Bronchial epithelial cell (primary cell): ENCODE measurements at regions not wholly inside any gene's neighbourhood (a gene's known extent, or its start where the extent isn't known, plus 50 kb on each side); places are given as distances from the start of the nearest gene placed in this dataset.

Experiments
- DNase-seq: peaks from one replicate; pipeline ENCODE4 v3.0.0-alpha.2; 2010; ENCODE audit warnings: low read depth
- FAIRE-seq: peaks from 2 replicates; lab custom pipeline; 2011; peaks lifted over from hg19 to GRCh38; lab: Jason Lieb, UNC
- H3K27me3 ChIP-seq: 2 replicates; pipeline ENCODE4 v1.5.1; 2011; ENCODE audit warnings: low read length; ENCODE audit not compliant: control insufficient read depth, insufficient read depth
- H3K36me3 ChIP-seq: 2 replicates; pipeline ENCODE4 v1.5.1; 2011; ENCODE audit warnings: low read length; ENCODE audit not compliant: control insufficient read depth, insufficient read depth
- H3K4me3 ChIP-seq: 2 replicates; pipeline ENCODE4 v1.5.1; 2011; ENCODE audit warnings: mild to moderate bottlenecking, low read depth, low read length, control low read depth
- TF ChIP-seq, protein P1 (sequence below): IDR thresholded peaks from 2 replicates; pipeline ENCODE4 v1.5.1; 2011; ENCODE audit warnings: mild to moderate bottlenecking, moderate library complexity, low read length, control low read depth, inconsistent platforms; ENCODE audit not compliant: insufficient read depth, severe bottlenecking

DNA sequence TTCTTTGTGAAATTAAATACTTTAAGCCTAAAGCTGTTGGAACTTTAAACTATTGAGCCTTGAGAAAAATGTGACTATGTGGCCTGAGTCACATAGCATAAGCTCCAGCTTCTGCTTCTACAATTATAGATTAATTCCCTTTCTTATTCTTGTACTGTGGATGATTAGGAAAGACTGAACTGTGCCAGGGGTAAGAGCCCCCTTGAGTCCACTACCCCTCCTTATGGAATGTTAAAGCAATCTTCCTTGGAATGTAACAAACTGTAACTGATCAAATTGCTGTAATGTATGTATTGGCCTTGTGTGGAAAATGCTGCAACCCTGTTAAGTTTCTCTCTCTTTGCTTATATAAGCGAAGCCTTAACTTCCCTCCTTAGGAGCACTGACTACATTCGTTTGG lies 273.2 kb downstream of the FAM170A start:
- Histone ChIP-seq H3K27me3 (no peaks in the 10 kb centered on the region), H3K36me3 (no peaks in the 10 kb centered on the region), H3K4me3 (no peak overlapping the region)
- DNase-seq (no peak), FAIRE-seq (no peak)
- TF ChIP-seq, protein P1, sequence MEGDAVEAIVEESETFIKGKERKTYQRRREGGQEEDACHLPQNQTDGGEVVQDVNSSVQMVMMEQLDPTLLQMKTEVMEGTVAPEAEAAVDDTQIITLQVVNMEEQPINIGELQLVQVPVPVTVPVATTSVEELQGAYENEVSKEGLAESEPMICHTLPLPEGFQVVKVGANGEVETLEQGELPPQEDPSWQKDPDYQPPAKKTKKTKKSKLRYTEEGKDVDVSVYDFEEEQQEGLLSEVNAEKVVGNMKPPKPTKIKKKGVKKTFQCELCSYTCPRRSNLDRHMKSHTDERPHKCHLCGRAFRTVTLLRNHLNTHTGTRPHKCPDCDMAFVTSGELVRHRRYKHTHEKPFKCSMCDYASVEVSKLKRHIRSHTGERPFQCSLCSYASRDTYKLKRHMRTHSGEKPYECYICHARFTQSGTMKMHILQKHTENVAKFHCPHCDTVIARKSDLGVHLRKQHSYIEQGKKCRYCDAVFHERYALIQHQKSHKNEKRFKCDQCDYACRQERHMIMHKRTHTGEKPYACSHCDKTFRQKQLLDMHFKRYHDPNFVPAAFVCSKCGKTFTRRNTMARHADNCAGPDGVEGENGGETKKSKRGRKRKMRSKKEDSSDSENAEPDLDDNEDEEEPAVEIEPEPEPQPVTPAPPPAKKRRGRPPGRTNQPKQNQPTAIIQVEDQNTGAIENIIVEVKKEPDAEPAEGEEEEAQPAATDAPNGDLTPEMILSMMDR, result no peak

DNA sequence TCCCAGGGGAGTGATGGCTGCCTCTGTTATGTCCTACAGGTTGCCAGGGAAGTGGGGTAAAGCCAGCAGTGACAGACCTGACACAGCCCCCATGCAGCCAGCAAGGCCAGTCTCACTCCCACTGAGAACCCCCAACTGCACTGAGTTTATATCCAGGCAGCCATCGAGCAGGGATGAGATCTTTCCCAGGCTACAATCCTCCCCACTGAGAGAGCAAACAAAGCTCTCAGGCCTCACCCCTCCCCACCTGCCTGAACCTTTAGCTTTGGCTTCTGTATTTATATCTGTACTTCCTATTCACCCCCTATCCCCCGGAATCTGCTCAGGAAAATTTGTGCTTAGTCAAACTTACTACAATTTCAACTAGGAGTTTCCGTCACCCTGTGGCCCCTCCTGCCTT lies 284.1 kb downstream of the FAM170A start:
- Histone ChIP-seq H3K4me3 (no peak overlapping the region), H3K36me3 (no peaks in the 10 kb centered on the region), H3K27me3 (no peaks in the 10 kb centered on the region)
- FAIRE-seq (no peak), DNase-seq (no peak)
- TF ChIP-seq, protein P1, result no peak

DNA sequence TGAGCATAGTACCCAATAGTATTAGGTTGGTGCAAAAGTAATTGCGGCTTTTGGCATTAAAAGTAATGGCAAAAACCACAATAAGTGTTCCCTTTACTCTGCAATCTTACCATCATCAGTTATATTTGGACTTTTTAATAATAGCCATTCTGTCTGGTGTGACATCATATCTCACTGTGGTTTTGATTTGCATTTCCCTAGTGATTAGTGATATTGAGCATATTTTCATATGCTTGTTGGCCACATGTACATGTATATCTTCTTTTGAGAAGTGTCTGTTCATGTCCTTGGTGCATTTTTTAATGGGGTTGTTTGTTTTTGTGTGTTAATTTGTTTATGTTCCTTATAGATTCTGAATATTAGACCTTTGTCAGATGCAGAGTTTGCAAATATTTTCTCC lies 289.9 kb downstream of the FAM170A start:
- Histone ChIP-seq H3K4me3 (no peak overlapping the region), H3K36me3 (no peaks in the 10 kb centered on the region), H3K27me3 (no peaks in the 10 kb centered on the region)
- no peak for DNase-seq
- FAIRE-seq, result no peak
- TF ChIP-seq, protein P1, result no peak

DNA sequence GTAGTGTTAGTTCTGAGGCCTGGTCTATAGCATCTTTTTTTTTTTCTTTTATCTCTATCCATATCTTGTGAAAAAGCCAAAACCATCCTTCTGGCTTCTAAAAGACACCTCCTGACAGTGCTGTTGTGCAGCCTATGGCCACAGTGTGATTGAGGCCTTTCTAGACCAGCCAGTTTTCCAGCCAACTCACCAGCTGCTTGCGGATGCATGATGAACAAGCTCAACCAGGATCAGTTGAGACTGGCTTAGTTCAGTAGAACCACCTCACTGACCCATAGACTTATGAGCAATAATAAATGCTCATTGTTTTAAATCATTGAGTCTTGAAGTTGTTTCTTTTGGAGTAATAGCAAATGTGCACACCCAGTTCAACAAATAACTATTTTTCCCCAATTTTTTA lies 296.9 kb downstream of the FAM170A start:
- Histone ChIP-seq H3K4me3 (no peak overlapping the region), H3K36me3 (no peaks in the 10 kb centered on the region), H3K27me3 (no peaks in the 10 kb centered on the region)
- FAIRE-seq, result no peak
- peak; percentile 2 for DNase-seq
- TF ChIP-seq, protein P1, result no peak

DNA sequence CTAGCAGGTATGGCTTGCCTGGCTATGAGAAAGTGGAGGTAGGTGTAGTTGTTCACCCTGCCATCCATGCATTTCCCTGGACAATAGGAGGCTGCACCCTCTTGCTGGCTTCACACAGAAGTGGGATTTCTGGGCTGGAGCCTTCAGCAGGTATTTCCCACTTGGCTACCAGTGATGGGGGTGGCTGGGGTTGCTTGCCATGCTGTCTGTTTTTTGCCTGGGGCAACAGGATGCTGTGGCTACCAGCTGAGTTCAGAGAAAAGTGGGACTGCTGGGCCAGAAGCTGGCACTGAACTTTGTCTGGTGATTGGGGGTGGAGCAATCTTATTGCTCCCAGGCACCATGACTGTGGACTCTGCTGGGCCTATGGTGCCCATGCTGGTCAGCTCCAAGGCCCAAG lies 299.6 kb downstream of the FAM170A start:
- H3K27me3 ChIP-seq, result no peaks in the 10 kb centered on the region
- FAIRE-seq, result no peak
- H3K4me3 ChIP-seq, result no peak overlapping the region
- TF ChIP-seq, protein P1, result no peak
- no peaks in the 10 kb centered on the region for H3K36me3 ChIP-seq
- DNase-seq, result no peak

DNA sequence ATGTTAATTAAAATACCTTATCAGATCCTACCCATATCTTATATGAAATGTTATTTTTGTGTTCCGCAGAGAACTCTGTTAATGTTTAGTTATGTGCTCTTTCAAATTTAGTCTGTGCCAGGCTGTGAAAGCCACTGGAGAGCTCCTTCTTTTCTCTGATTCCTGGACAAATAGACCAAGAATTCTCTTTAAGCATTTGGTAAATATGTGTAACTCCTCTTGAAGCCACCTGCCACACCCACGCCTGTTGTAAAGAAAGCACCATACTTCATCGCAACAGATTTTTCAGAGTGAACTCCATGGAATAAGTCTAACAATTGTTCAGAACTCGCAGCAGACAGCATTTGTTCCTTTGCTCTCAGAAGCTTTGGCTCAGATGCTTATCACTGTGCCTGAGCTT lies 301.1 kb downstream of the FAM170A start:
- H3K27me3 ChIP-seq, result no peaks in the 10 kb centered on the region
- TF ChIP-seq, protein P1, result no peak
- FAIRE-seq (no peak), DNase-seq (no peak)
- no peaks in the 10 kb centered on the region for H3K36me3 ChIP-seq
- no peak overlapping the region for H3K4me3 ChIP-seq
